GM13977 (cell line): ENCODE measurements at regions not wholly inside any gene's neighbourhood (a gene's known extent, or its start where the extent isn't known, plus 50 kb on each side); places are given as distances from the start of the nearest gene placed in this dataset.
"Not testable (repeated sequence)": the region's sequence is repeated elsewhere in the genome, so short reads cannot be mapped to it uniquely, and the experiment has no call there.

Source experiments
- DNase-seq: peaks from one replicate; pipeline ENCODE4 v3.0.0; 2012; ENCODE audit warnings: low spot score
- in situ Hi-C: fragments of 300-500 bp; cut with MboI; formaldehyde crosslinking; loops from one replicate; pipeline ENCODE4 v1.12.0; 2022; ENCODE audit warnings: low sequenced_read_pairs, low pct_unique_long_range_greater_than_20kb, mixed read lengths, inconsistent platforms; ENCODE audit not compliant: unreplicated experiment
- TF ChIP-seq, protein P1 (sequence below): IDR thresholded peaks from 2 replicates; pipeline ENCODE4 v1.5.1; 2012; ENCODE audit warnings: mild to moderate bottlenecking, control low read depth; ENCODE audit not compliant: insufficient read depth; ENCODE audit errors: extremely low read depth, missing control alignments

DNA sequence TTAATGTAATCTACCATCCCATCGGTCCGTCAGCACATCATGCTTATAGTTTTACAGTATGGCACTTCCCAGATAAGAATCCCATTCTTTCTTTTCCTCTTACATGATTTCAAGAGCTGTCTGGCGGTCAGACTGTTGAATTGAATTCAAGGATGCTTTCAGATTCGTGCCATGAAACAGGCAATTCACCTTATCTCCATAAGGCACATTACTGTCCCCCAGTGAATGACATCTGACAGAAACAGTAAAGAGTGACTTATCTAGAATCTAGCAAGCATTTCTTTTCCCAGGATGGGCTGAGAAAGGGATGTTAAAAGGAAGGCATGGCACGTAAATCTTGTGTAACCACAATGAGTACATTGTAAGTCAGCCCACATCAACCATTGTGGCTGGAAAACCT, 61.1 kb upstream of the SEM1 start:
- TF ChIP-seq, protein P1, sequence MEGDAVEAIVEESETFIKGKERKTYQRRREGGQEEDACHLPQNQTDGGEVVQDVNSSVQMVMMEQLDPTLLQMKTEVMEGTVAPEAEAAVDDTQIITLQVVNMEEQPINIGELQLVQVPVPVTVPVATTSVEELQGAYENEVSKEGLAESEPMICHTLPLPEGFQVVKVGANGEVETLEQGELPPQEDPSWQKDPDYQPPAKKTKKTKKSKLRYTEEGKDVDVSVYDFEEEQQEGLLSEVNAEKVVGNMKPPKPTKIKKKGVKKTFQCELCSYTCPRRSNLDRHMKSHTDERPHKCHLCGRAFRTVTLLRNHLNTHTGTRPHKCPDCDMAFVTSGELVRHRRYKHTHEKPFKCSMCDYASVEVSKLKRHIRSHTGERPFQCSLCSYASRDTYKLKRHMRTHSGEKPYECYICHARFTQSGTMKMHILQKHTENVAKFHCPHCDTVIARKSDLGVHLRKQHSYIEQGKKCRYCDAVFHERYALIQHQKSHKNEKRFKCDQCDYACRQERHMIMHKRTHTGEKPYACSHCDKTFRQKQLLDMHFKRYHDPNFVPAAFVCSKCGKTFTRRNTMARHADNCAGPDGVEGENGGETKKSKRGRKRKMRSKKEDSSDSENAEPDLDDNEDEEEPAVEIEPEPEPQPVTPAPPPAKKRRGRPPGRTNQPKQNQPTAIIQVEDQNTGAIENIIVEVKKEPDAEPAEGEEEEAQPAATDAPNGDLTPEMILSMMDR, result no peak
- no peak for DNase-seq
- in situ Hi-C loops, result no loop called here

DNA sequence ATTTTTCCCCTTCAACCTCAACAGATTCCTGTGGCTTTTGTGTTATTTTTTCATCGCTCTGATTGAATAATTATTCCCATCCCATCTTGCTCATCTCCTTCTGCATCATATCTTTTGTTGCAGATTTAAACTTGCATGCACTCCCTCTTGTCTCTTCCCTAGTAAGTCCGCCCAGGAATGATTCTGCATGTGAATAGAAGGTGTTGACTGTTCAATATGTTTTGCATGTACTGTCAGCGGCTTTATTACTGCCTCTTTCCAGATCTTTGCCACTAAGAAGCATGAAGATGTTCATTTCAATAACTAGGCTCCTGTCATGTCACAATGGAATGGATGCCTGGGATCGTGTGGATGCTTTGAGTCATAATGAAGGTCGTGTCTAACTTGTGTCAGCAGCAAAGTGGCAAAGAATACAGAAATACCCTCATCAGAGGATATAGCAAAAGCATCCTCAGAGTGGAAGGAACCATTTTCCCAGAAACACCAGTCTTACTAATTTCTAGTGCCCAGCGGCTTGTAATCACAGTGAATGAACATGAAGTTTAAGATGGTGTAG, 62.6 kb upstream of the SEM1 start:
- in situ Hi-C loops, result no loop called here
- DNase-seq, result no peak
- TF ChIP-seq, protein P1, result no peak

DNA sequence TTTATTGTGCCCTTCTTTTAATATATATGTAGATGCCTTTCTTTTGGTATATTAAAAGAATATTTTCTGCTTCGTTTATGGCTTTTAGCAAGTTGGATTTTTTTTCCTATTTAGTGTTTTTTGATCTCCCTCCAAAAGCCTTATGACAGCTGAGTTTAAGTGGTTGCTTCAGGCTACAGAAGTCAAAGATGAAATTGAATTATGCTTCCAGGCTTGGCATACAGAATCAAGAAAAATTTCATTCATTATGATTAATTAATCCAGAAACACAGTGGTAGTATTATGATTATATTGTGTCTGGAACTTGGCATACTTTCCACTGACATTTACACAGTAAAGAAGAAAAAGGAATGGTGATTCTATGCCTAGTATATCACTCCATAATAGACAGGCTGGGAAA, 63.8 kb upstream of the SEM1 start:
- TF ChIP-seq, protein P1, result no peak
- in situ Hi-C loops, result no loop called here
- no peak for DNase-seq

DNA sequence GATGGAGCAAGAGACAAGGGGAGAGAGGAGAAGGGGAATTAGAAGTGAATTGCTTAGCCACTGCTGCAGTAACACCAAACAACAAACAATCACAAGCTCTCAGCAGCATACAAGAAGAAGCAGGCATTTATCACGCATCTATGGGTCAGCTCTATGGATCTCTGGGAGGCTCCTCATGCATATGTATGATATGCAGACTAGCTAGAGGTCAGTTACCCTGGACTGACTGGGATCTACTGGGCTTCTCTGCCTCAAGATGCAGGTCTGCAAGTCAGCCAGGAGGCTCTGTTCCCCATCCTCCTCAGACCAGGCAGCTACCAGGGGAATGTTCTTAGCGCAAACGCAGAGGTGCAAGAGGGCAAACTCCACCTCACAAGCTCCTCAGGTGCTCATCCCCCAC, 64.7 kb upstream of the SEM1 start:
- in situ Hi-C loops, result no loop called here
- TF ChIP-seq, protein P1, result no peak
- no peak for DNase-seq

DNA sequence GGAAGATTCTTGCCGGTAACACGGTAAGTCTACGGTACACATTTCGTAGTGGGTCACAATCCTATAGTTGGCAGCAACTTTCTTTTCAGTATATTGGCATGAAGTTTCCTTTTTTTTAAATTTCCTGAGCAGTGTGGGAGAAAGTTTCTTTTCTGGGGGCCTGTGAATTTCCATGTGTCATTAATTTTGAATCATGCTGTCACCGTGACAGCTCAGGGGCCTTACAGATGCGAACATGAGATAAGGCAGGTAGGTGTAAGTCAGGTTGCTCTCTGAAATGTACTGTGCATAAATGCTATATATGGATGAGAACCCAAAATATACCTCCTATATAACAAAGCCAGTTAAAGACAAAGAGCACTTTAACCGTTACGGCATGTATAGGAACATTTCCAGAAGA, 65.4 kb upstream of the SEM1 start:
- in situ Hi-C loops, result no loop called here
- TF ChIP-seq, protein P1, result no peak
- DNase-seq, result no peak

DNA sequence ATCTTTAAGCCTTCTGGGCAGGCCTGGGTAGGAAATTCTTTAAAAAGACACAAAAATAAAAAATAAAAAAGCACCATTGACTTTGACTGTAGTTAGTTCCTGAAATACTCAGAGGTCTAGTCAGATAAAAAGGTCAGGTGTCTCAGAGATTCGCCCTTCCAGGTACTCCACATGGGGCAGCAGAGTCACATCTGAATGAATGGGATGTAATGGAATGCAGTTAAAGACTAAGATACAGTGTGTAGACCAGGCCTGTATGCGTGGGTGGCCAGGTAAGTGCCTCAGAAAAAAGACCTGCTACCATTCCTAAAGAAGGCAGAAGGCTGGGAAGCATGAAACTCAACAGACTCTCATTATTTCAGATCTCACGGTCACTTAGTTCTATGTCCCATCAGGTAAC, 68.6 kb upstream of the SEM1 start:
- in situ Hi-C loops, result no loop called here
- TF ChIP-seq, protein P1, result no peak
- no peak for DNase-seq

DNA sequence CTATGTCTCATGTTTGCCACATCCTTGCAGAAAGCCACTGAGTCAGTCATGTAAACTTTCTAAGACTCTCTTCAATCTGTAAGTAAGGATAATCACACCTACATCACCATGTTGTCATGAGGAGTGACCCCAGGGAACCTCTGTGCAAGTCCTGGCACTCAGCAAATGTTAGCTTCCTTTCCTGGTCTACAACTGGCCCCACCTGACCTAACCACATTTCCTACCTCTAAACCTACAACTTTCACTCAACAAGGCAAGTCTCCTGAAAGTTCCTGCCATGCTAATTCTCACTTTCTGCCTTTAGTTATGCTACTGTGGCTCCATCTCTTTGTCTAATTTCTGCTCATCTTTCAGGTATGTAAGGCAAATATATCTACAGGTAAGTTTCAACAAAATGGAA, 72.3 kb upstream of the SEM1 start:
- in situ Hi-C loops, result no loop called here
- no peak for DNase-seq
- TF ChIP-seq, protein P1, result no peak

DNA sequence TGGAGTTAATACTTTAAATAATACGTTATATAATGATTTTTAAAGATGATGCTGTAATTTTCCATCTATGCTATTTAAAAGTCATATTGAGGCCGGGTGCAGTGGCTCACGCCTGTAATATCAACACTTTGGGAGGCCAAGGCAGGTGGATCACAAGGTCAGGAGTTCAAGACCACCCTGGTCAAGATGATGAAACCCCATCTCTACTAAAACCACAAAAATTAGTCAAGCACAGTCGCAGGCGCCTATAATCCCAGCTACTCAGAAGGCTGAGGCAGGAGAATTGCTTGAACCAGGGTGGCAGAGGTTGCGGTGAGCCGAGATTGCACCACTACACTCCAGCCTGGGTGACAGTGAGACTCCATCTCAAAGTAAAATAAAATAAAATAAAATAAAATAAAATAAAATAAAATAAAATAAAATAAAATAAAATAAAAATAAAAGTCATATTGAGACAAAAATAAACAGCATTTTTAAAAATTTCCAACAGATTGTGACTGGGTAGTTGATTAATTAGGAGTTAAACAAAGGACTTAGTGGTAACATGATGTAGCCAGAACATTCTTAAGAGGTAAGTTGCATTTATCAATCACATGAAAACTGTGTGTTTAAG, 73.1 kb upstream of the SEM1 start:
- in situ Hi-C loops, DNase-seq: not testable (repeated sequence)
